WTC11 (cell line): ENCODE measurements at regions not wholly inside any gene's neighbourhood (a gene's known extent, or its start where the extent isn't known, plus 50 kb on each side); places are given as distances from the start of the nearest gene placed in this dataset.

Source experiments
- AFF4 ChIP-seq: sonication (generic); formaldehyde crosslinking; IDR thresholded peaks from 2 replicates; pipeline ENCODE4 v1.8.1; 2023; ENCODE audit warnings: mild to moderate bottlenecking, missing genetic modification reagents, borderline replicate concordance
- CBFB ChIP-seq: sonication (generic); formaldehyde crosslinking; IDR thresholded peaks from 2 replicates; pipeline ENCODE4 v1.8.1; 2022; ENCODE audit warnings: mild to moderate bottlenecking, low read depth, missing genetic modification reagents
- ETV6 ChIP-seq: sonication (generic); formaldehyde crosslinking; IDR thresholded peaks from 2 replicates; pipeline ENCODE4 v1.8.1; 2022; ENCODE audit warnings: mild to moderate bottlenecking, missing genetic modification reagents
- MLX ChIP-seq: sonication (generic); formaldehyde crosslinking; IDR thresholded peaks from 2 replicates; pipeline ENCODE4 v1.8.1; 2023; ENCODE audit warnings: mild to moderate bottlenecking, missing genetic modification reagents, moderate library complexity
- SMAD3 ChIP-seq: sonication (generic); formaldehyde crosslinking; IDR thresholded peaks from 2 replicates; pipeline ENCODE4 v1.8.0; 2022; ENCODE audit warnings: missing genetic modification reagents, mild to moderate bottlenecking, borderline replicate concordance
- USF2 ChIP-seq: sonication (generic); formaldehyde crosslinking; IDR thresholded peaks from 2 replicates; pipeline ENCODE4 v1.8.1; 2023; ENCODE audit warnings: mild to moderate bottlenecking, missing genetic modification reagents, moderate library complexity
- TF ChIP-seq, protein P1 (sequence below): fragments of 200-600 bp; IDR thresholded peaks from 2 replicates; pipeline ENCODE4 v1.8.0; 2022; ENCODE audit warnings: antibody characterized with exemption
- TF ChIP-seq, protein P2 (sequence below): sonication (generic); formaldehyde crosslinking; conservative IDR thresholded peaks from 2 replicates; pipeline ENCODE4 v1.8.1; 2023; ENCODE audit warnings: mild to moderate bottlenecking, low read depth, missing genetic modification reagents, moderate library complexity
- TF ChIP-seq, protein P3 (sequence below): sonication (generic); formaldehyde crosslinking; IDR thresholded peaks from 2 replicates; pipeline ENCODE4 v1.8.1; 2023; ENCODE audit warnings: mild to moderate bottlenecking, missing genetic modification reagents
- TF ChIP-seq, protein P4 (sequence below): sonication (generic); formaldehyde crosslinking; IDR thresholded peaks from 2 replicates; pipeline ENCODE4 v1.8.0; 2022; ENCODE audit warnings: missing genetic modification reagents

DNA sequence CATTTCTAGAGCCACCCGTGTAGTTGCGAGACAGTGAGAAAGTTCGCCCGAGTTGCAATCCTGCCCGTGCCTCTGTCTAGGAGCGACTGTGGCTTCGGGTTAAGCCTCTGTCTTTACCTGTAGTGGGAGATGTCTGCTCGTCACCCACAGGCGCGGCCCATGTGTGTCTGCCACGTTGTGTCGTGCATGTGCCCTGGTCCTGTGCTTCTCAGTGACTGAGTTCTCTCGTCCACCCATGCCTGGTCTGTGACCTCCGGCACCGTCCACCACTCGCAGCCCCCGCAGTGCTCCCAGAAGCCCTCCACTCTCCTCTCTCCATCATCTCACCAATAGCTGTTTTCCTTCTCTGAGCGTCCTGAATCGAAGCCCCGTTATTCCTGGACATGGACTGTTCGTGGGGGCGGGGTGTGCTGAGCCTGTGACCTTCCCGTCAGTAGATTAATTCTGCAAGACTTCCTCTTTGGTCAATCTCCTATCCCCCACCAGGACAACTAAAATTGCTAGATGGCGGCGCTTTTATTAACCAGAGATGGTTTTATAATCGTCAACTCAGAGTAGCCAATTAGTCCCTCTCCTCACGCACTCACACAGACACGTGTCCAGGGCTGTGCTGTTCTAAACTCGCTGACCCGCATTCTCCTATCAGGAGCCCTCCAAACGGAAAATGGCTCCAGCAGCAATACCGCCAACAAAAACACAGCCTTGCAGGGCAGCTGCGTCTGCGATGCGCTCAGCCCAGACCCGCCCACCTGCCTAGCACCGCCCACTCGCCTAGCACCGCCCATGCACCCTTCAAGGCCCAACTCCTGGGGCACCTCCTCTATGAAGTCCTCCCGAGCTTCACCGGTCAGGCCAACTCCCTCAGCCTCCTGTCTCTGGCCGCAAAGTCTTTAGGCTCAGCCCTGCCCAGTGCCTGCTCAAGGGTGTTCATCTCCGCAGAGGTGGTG lies 119.4 kb downstream of the TWIST2 start:
- TF ChIP-seq SMAD3 (CRISPR knock-in tag): no peak
- TF ChIP-seq, protein P1, sequence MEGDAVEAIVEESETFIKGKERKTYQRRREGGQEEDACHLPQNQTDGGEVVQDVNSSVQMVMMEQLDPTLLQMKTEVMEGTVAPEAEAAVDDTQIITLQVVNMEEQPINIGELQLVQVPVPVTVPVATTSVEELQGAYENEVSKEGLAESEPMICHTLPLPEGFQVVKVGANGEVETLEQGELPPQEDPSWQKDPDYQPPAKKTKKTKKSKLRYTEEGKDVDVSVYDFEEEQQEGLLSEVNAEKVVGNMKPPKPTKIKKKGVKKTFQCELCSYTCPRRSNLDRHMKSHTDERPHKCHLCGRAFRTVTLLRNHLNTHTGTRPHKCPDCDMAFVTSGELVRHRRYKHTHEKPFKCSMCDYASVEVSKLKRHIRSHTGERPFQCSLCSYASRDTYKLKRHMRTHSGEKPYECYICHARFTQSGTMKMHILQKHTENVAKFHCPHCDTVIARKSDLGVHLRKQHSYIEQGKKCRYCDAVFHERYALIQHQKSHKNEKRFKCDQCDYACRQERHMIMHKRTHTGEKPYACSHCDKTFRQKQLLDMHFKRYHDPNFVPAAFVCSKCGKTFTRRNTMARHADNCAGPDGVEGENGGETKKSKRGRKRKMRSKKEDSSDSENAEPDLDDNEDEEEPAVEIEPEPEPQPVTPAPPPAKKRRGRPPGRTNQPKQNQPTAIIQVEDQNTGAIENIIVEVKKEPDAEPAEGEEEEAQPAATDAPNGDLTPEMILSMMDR: no peak
- TF ChIP-seq, protein P2, sequence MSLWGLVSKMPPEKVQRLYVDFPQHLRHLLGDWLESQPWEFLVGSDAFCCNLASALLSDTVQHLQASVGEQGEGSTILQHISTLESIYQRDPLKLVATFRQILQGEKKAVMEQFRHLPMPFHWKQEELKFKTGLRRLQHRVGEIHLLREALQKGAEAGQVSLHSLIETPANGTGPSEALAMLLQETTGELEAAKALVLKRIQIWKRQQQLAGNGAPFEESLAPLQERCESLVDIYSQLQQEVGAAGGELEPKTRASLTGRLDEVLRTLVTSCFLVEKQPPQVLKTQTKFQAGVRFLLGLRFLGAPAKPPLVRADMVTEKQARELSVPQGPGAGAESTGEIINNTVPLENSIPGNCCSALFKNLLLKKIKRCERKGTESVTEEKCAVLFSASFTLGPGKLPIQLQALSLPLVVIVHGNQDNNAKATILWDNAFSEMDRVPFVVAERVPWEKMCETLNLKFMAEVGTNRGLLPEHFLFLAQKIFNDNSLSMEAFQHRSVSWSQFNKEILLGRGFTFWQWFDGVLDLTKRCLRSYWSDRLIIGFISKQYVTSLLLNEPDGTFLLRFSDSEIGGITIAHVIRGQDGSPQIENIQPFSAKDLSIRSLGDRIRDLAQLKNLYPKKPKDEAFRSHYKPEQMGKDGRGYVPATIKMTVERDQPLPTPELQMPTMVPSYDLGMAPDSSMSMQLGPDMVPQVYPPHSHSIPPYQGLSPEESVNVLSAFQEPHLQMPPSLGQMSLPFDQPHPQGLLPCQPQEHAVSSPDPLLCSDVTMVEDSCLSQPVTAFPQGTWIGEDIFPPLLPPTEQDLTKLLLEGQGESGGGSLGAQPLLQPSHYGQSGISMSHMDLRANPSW (CRISPR knock-in tag): no peak
- TF ChIP-seq, protein P3, sequence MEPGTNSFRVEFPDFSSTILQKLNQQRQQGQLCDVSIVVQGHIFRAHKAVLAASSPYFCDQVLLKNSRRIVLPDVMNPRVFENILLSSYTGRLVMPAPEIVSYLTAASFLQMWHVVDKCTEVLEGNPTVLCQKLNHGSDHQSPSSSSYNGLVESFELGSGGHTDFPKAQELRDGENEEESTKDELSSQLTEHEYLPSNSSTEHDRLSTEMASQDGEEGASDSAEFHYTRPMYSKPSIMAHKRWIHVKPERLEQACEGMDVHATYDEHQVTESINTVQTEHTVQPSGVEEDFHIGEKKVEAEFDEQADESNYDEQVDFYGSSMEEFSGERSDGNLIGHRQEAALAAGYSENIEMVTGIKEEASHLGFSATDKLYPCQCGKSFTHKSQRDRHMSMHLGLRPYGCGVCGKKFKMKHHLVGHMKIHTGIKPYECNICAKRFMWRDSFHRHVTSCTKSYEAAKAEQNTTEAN (CRISPR knock-in tag): no peak
- TF ChIP-seq MLX (CRISPR knock-in tag): no peak
- TF ChIP-seq CBFB (CRISPR knock-in tag): no peak
- no peak for TF ChIP-seq USF2 (CRISPR knock-in tag)
- no peak for TF ChIP-seq ETV6 (CRISPR knock-in tag)
- TF ChIP-seq AFF4 (CRISPR knock-in tag): no peak
- TF ChIP-seq, protein P4, sequence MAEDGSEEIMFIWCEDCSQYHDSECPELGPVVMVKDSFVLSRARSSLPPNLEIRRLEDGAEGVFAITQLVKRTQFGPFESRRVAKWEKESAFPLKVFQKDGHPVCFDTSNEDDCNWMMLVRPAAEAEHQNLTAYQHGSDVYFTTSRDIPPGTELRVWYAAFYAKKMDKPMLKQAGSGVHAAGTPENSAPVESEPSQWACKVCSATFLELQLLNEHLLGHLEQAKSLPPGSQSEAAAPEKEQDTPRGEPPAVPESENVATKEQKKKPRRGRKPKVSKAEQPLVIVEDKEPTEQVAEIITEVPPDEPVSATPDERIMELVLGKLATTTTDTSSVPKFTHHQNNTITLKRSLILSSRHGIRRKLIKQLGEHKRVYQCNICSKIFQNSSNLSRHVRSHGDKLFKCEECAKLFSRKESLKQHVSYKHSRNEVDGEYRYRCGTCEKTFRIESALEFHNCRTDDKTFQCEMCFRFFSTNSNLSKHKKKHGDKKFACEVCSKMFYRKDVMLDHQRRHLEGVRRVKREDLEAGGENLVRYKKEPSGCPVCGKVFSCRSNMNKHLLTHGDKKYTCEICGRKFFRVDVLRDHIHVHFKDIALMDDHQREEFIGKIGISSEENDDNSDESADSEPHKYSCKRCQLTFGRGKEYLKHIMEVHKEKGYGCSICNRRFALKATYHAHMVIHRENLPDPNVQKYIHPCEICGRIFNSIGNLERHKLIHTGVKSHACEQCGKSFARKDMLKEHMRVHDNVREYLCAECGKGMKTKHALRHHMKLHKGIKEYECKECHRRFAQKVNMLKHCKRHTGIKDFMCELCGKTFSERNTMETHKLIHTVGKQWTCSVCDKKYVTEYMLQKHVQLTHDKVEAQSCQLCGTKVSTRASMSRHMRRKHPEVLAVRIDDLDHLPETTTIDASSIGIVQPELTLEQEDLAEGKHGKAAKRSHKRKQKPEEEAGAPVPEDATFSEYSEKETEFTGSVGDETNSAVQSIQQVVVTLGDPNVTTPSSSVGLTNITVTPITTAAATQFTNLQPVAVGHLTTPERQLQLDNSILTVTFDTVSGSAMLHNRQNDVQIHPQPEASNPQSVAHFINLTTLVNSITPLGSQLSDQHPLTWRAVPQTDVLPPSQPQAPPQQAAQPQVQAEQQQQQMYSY (CRISPR knock-in tag): no peak
